T-helper 1 cell treated with Interleukin-12 subunit alpha and Interleukin-12 subunit beta and Interleukin-4 antibody, amounts not matched to agents 30 μg/mL and 1 μg/mL, for 36 hours (primary cell): ENCODE measurements at regions not wholly inside any gene's neighbourhood (a gene's known extent, or its start where the extent isn't known, plus 50 kb on each side); places are given as distances from the start of the nearest gene placed in this dataset.

Source experiments
- H3K27ac Mint-ChIP-seq: one replicate; pipeline ENCODE4 v1.8.0; 2021; ENCODE audit warnings: mild to moderate bottlenecking, mixed read lengths
- H3K27me3 Mint-ChIP-seq: one replicate; pipeline ENCODE4 v1.8.0; 2021; ENCODE audit warnings: low read depth, mixed read lengths
- H3K36me3 Mint-ChIP-seq: one replicate; pipeline ENCODE4 v1.8.0; 2021; ENCODE audit warnings: low read depth, mixed read lengths
- H3K4me1 Mint-ChIP-seq: one replicate; pipeline ENCODE4 v1.8.0; 2021; ENCODE audit warnings: low read depth, mixed read lengths
- H3K4me3 Mint-ChIP-seq: one replicate; pipeline ENCODE4 v1.8.0; 2021; ENCODE audit warnings: mild to moderate bottlenecking, moderate library complexity, mixed read lengths
- H3K9me3 Mint-ChIP-seq: one replicate; pipeline ENCODE4 v1.8.0; 2021; ENCODE audit warnings: mixed read lengths

GRCh38 chr6:6857528-6857927, 250.2 kb upstream of the RREB1 start:
- Mint-ChIP-seq H3K9me3 (no peaks in the 10 kb centered on the region), H3K36me3 (peaks cover 1% of the 10 kb centered on the region), H3K27ac (no peak overlapping the region), H3K4me1 (peaks cover 17% of the 10 kb centered on the region), H3K27me3 (peaks cover 20% of the 10 kb centered on the region), H3K4me3 (no peak overlapping the region)

- peaks cover 17% of the 10 kb centered on the region for H3K4me1 Mint-ChIP-seq
- peaks cover 20% of the 10 kb centered on the region for H3K27me3 Mint-ChIP-seq
- H3K27ac Mint-ChIP-seq, result no peak overlapping the region
- no peak overlapping the region for H3K4me3 Mint-ChIP-seq
- H3K9me3 Mint-ChIP-seq, result no peaks in the 10 kb centered on the region
- peaks cover 1% of the 10 kb centered on the region for H3K36me3 Mint-ChIP-seq
These were observed 249.2 kb upstream of the RREB1 start for GRCh38 chr6:6858533-6858982.

GRCh38 chr6:6859105-6859504, 248.7 kb upstream of the RREB1 start:
- Mint-ChIP-seq H3K27me3 (peaks cover 18% of the 10 kb centered on the region), H3K4me3 (no peak overlapping the region), H3K27ac (no peak overlapping the region), H3K36me3 (peaks cover 1% of the 10 kb centered on the region), H3K4me1 (peaks cover 15% of the 10 kb centered on the region), H3K9me3 (no peaks in the 10 kb centered on the region)

- Mint-ChIP-seq H3K27ac (no peak overlapping the region), H3K27me3 (peaks cover 18% of the 10 kb centered on the region), H3K4me1 (peaks cover 14% of the 10 kb centered on the region), H3K36me3 (peaks cover 1% of the 10 kb centered on the region), H3K9me3 (no peaks in the 10 kb centered on the region), H3K4me3 (no peak overlapping the region)
These were observed 248.0 kb upstream of the RREB1 start for GRCh38 chr6:6859722-6860121.

GRCh38 chr6:6860863-6861262, 246.9 kb upstream of the RREB1 start:
- H3K4me1 Mint-ChIP-seq, result peaks cover 12% of the 10 kb centered on the region
- H3K27ac Mint-ChIP-seq, result no peak overlapping the region
- peaks cover 1% of the 10 kb centered on the region for H3K36me3 Mint-ChIP-seq
- no peaks in the 10 kb centered on the region for H3K9me3 Mint-ChIP-seq
- peaks cover 27% of the 10 kb centered on the region for H3K27me3 Mint-ChIP-seq
- no peak overlapping the region for H3K4me3 Mint-ChIP-seq

GRCh38 chr6:6861351-6861894, 246.3 kb upstream of the RREB1 start:
- Mint-ChIP-seq H3K4me1 (peaks cover 7% of the 10 kb centered on the region), H3K27ac (no peak overlapping the region), H3K4me3 (no peak overlapping the region), H3K27me3 (peaks cover 27% of the 10 kb centered on the region), H3K9me3 (no peaks in the 10 kb centered on the region), H3K36me3 (no peaks in the 10 kb centered on the region)

- no peaks in the 10 kb centered on the region for H3K36me3 Mint-ChIP-seq
- no peak overlapping the region for H3K4me3 Mint-ChIP-seq
- H3K27me3 Mint-ChIP-seq, result peaks cover 27% of the 10 kb centered on the region
- H3K4me1 Mint-ChIP-seq, result peaks cover 2% of the 10 kb centered on the region
- no peaks in the 10 kb centered on the region for H3K9me3 Mint-ChIP-seq
- H3K27ac Mint-ChIP-seq, result no peak overlapping the region
These were observed 245.8 kb upstream of the RREB1 start for GRCh38 chr6:6861995-6862394.

GRCh38 chr6:6863970-6864639, 243.7 kb upstream of the RREB1 start:
- Mint-ChIP-seq H3K27ac (no peak overlapping the region), H3K27me3 (peaks cover 21% of the 10 kb centered on the region), H3K9me3 (no peaks in the 10 kb centered on the region), H3K4me1 (no peaks in the 10 kb centered on the region), H3K36me3 (no peaks in the 10 kb centered on the region), H3K4me3 (no peak overlapping the region)

- Mint-ChIP-seq H3K27me3 (peaks cover 25% of the 10 kb centered on the region), H3K36me3 (no peaks in the 10 kb centered on the region), H3K9me3 (no peaks in the 10 kb centered on the region), H3K4me3 (no peak overlapping the region), H3K4me1 (no peaks in the 10 kb centered on the region), H3K27ac (no peak overlapping the region)
These were observed 242.2 kb upstream of the RREB1 start for GRCh38 chr6:6865611-6866010.

GRCh38 chr6:6866656-6867403, 240.9 kb upstream of the RREB1 start:
- no peak overlapping the region for H3K27ac Mint-ChIP-seq
- H3K4me3 Mint-ChIP-seq, result no peak overlapping the region
- peaks cover 25% of the 10 kb centered on the region for H3K27me3 Mint-ChIP-seq
- H3K4me1 Mint-ChIP-seq, result no peaks in the 10 kb centered on the region
- H3K36me3 Mint-ChIP-seq, result no peaks in the 10 kb centered on the region
- H3K9me3 Mint-ChIP-seq, result no peaks in the 10 kb centered on the region

- Mint-ChIP-seq H3K27ac (no peak overlapping the region), H3K36me3 (no peaks in the 10 kb centered on the region), H3K9me3 (no peaks in the 10 kb centered on the region), H3K27me3 (peaks cover 25% of the 10 kb centered on the region), H3K4me3 (no peak overlapping the region), H3K4me1 (no peaks in the 10 kb centered on the region)
These were observed 240.4 kb upstream of the RREB1 start for GRCh38 chr6:6867404-6867799.

- Mint-ChIP-seq H3K4me3 (no peak overlapping the region), H3K36me3 (no peaks in the 10 kb centered on the region), H3K27me3 (peaks cover 20% of the 10 kb centered on the region), H3K9me3 (no peaks in the 10 kb centered on the region), H3K4me1 (no peaks in the 10 kb centered on the region), H3K27ac (no peak overlapping the region)
These were observed 238.7 kb upstream of the RREB1 start for GRCh38 chr6:6869094-6869493.

- Mint-ChIP-seq H3K36me3 (no peaks in the 10 kb centered on the region), H3K27me3 (peaks cover 13% of the 10 kb centered on the region), H3K4me3 (no peak overlapping the region), H3K27ac (no peak overlapping the region), H3K9me3 (no peaks in the 10 kb centered on the region), H3K4me1 (no peaks in the 10 kb centered on the region)
These were observed 236.8 kb upstream of the RREB1 start for GRCh38 chr6:6870921-6871320.

- no peak overlapping the region for H3K27ac Mint-ChIP-seq
These were observed 235.1 kb upstream of the RREB1 start for GRCh38 chr6:6872459-6873344.

More at GRCh38 chr6:6872459-6873344, 235.1 kb upstream of the RREB1 start:
- Mint-ChIP-seq H3K4me3 (no peak overlapping the region), H3K36me3 (no peaks in the 10 kb centered on the region), H3K4me1 (no peaks in the 10 kb centered on the region), H3K9me3 (peaks cover 5% of the 10 kb centered on the region), H3K27me3 (peaks cover 17% of the 10 kb centered on the region)
